ENCODE measurements at regions not wholly inside any gene's neighbourhood (a gene's known extent, or its start where the extent isn't known, plus 50 kb on each side); places are given as distances from the start of the nearest gene placed in this dataset.

- Histone ChIP-seq H3K4me1 (ENCODE audit: insufficient read depth, low read length, poor library complexity, severe bottlenecking) (no peaks in the 10 kb centered on the region), H3K4me3 (ENCODE audit: low read depth, low read length, poor library complexity, severe bottlenecking) (no peak overlapping the region), H3K36me3 (ENCODE audit: insufficient read depth, low read length, poor library complexity, severe bottlenecking) (no peaks in the 10 kb centered on the region), H3K27ac (ENCODE audit: low read depth, low read length, poor library complexity, severe bottlenecking) (no peak overlapping the region), H3K9me3 (ENCODE audit: low read depth, low read length, poor library complexity, severe bottlenecking) (no peaks in the 10 kb centered on the region), H3K27me3 (replicated peaks; ENCODE audit: insufficient read depth, low read depth, low read length, poor library complexity) (no peaks in the 10 kb centered on the region)
- DNase-seq (ENCODE audit: low spot score) = no peak
- no TSS peak for BruUV-seq (replicated peaks)
- POLR2A ChIA-PET (ENCODE audit: low non-redundant PET) = no interaction called here
- CTCF ChIA-PET = no interaction called here
- intact Hi-C loops (cut with micrococcal nuclease; ENCODE audit: unreplicated experiment) = no loop called here
- TF ChIP-seq CTCF (conservative IDR thresholded peaks at IDR 0.05; ENCODE audit: low read depth, low read length) (no peak), EZH2 (IDR thresholded peaks at IDR 0.05; ENCODE audit: borderline replicate concordance, low read depth, low read length, poor library complexity, severe bottlenecking) (no peak)
Observed at GRCh38 chr13:68759617-68760016, 1348.0 kb upstream of the ATXN8OS start.

DNA sequence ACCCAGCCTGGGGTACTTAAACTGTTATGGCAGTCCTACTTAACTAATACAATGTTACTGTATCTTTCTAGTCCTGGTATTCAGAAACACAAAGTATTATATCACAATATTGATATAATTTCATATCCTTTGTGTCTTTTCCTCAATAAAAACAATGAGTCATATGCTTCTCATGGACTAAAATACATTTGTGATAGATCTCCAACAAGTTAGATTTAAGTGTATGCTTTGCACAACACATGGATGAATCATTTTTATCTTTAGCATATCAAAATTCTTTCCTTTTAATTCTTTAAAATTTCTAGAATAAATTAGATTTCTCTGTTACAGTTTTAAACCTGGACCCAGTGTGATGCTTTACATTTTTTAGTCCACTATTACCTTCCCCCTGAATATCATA, 1357.8 kb upstream of the ATXN8OS start:
- no peak overlapping the region for H3K4me3 ChIP-seq (ENCODE audit: low read depth, low read length, poor library complexity, severe bottlenecking)
- ChIA-PET CTCF (no interaction called here), POLR2A (ENCODE audit: low non-redundant PET) (no interaction called here)
- BruUV-seq (replicated peaks) = no TSS peak
- DNase-seq (ENCODE audit: low spot score) = no peak
- H3K36me3 ChIP-seq (ENCODE audit: insufficient read depth, low read length, poor library complexity, severe bottlenecking) = no peaks in the 10 kb centered on the region
- intact Hi-C loops (cut with micrococcal nuclease; ENCODE audit: unreplicated experiment) = no loop called here
- no peaks in the 10 kb centered on the region for H3K4me1 ChIP-seq (ENCODE audit: insufficient read depth, low read length, poor library complexity, severe bottlenecking)
- no peaks in the 10 kb centered on the region for H3K27me3 ChIP-seq (replicated peaks; ENCODE audit: insufficient read depth, low read depth, low read length, poor library complexity)
- TF ChIP-seq EZH2 (IDR thresholded peaks at IDR 0.05; ENCODE audit: borderline replicate concordance, low read depth, low read length, poor library complexity, severe bottlenecking) (no peak), CTCF (conservative IDR thresholded peaks at IDR 0.05; ENCODE audit: low read depth, low read length) (no peak)
- H3K9me3 ChIP-seq (ENCODE audit: low read depth, low read length, poor library complexity, severe bottlenecking) = no peaks in the 10 kb centered on the region
- no peak overlapping the region for H3K27ac ChIP-seq (ENCODE audit: low read depth, low read length, poor library complexity, severe bottlenecking)

DNA sequence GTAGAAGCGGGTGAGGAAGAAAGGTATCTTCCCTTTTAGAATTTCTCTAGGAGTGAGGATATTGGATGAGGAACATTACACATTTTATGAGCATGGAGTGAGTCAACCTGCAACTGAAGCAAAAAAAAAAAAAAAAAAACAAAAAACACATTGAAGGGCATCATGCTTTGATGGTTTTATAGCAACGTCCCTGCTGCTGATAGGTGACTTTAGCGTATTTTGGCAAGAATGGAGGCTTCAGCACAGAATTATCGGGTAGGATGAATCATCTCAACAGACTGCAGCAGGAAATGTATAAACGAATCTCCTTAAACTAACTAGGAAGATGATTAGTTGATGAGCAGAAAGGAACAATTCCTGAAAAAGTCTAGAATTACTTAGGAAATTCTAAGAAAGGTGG, 1359.6 kb upstream of the ATXN8OS start:
- H3K9me3 ChIP-seq (ENCODE audit: low read depth, low read length, poor library complexity, severe bottlenecking) = no peaks in the 10 kb centered on the region
- H3K4me3 ChIP-seq (ENCODE audit: low read depth, low read length, poor library complexity, severe bottlenecking) = no peak overlapping the region
- ChIA-PET CTCF (no interaction called here), POLR2A (ENCODE audit: low non-redundant PET) (no interaction called here)
- no peak overlapping the region for H3K27ac ChIP-seq (ENCODE audit: low read depth, low read length, poor library complexity, severe bottlenecking)
- DNase-seq (ENCODE audit: low spot score) = no peak
- no peaks in the 10 kb centered on the region for H3K36me3 ChIP-seq (ENCODE audit: insufficient read depth, low read length, poor library complexity, severe bottlenecking)
- intact Hi-C loops (cut with micrococcal nuclease; ENCODE audit: unreplicated experiment) = no loop called here
- BruUV-seq (replicated peaks) = no TSS peak
- no peaks in the 10 kb centered on the region for H3K4me1 ChIP-seq (ENCODE audit: insufficient read depth, low read length, poor library complexity, severe bottlenecking)
- TF ChIP-seq EZH2 (IDR thresholded peaks at IDR 0.05; ENCODE audit: borderline replicate concordance, low read depth, low read length, poor library complexity, severe bottlenecking) (no peak), CTCF (conservative IDR thresholded peaks at IDR 0.05; ENCODE audit: low read depth, low read length) (no peak)
- H3K27me3 ChIP-seq (replicated peaks; ENCODE audit: insufficient read depth, low read depth, low read length, poor library complexity) = no peaks in the 10 kb centered on the region

All from A673 (cell line).